Omental fat pad (tissue), 3 donors: ENCODE measurements at regions not wholly inside any gene's neighbourhood (a gene's known extent, or its start where the extent isn't known, plus 50 kb on each side); places are given as distances from the start of the nearest gene placed in this dataset.

Experiments
- ATAC-seq: fragments of 150-250 bp; one replicate; pipeline ENCODE4 v1.9.1; 2016; ENCODE audit warnings: mild to moderate bottlenecking, moderate library complexity; ENCODE audit not compliant: low FRiP score
- DNase-seq: peaks from one replicate; pipeline ENCODE4 v3.0.0-alpha.2; 2019; ENCODE audit warnings: low spot score
- TF ChIP-seq, protein P1 (sequence below), 3 donors: fragments of 450-650 bp; IDR thresholded peaks; one replicate each; pipeline ENCODE4 v1.5.1; 2016 to 2017; ENCODE audit warnings: antibody characterized with exemption in 3 of 3, mild to moderate bottlenecking in 3 of 3, moderate library complexity in 2 of 3

DNA sequence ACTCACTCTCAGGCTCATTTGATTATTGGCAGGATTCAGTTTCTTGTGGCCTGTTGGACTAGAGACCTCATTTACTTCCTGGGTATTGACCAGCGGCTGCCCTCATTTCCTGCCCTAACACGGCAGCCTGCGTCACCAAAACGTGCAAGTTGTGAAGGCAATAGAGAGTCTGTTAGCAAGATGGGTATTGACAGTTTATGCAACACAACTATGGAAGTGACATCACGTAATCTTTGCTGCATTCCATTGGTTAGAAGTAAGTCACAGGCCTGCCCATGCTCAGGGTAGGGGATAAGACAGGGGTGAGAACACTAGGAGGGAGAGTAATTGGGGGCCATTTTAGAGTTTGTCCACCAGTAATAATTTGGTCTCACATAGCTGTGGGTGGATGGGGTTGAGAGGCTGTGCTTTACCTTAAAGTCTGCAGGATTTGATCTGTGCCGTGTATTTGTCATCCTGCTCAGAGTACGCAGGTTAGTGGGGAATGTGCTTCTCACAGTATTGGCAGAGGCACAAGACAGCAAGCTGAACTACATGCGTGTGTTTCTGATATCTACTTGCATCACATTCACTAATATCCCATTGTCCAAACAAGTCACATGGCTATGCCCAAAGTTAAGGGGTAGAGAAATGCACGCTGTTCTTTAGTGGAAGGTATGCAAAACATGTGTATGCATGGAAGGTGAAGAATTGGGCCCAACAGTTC lies 83.3 kb downstream of the EDEM1 start:
- ATAC-seq (no peak), DNase-seq (no peak)
- TF ChIP-seq, protein P1, sequence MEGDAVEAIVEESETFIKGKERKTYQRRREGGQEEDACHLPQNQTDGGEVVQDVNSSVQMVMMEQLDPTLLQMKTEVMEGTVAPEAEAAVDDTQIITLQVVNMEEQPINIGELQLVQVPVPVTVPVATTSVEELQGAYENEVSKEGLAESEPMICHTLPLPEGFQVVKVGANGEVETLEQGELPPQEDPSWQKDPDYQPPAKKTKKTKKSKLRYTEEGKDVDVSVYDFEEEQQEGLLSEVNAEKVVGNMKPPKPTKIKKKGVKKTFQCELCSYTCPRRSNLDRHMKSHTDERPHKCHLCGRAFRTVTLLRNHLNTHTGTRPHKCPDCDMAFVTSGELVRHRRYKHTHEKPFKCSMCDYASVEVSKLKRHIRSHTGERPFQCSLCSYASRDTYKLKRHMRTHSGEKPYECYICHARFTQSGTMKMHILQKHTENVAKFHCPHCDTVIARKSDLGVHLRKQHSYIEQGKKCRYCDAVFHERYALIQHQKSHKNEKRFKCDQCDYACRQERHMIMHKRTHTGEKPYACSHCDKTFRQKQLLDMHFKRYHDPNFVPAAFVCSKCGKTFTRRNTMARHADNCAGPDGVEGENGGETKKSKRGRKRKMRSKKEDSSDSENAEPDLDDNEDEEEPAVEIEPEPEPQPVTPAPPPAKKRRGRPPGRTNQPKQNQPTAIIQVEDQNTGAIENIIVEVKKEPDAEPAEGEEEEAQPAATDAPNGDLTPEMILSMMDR (IDR thresholded peaks at IDR 0.05), result no peak

DNA sequence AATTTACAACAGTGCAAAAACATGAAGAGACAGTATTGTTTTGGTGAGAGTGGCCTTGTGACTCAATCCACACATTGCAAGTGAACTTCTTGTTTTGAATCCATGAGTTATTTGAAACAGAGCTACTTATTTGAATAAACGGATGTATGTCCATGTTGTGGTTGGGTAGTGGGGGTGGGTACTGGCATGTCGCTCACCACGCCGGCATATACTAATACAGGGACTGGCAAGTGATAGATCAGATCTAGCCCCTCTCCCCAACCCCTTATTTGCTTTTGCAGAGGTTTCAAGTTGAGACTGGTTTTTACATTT lies 83.8 kb downstream of the EDEM1 start:
- TF ChIP-seq, protein P1 (IDR thresholded peaks at IDR 0.05), result no peak
- ATAC-seq, result no peak
- DNase-seq, result no peak

DNA sequence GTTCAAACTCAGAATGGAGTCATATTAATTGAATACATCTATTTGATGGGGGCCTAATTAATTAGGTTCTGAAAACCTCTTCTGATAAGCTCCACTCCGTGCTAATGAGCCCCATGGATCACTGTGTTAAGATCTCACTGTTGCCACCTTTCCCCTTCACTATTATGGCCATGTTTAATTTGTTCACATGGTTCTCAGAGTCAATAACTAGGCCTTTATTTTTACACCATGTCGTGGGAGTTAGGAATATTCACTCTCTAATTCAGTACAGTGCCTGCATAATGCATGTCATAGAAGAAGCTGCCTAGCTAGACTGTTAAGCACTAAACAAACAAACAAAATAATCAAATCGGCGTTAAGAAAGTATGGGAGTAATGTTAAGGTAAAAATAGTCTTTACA lies 84.9 kb downstream of the EDEM1 start:
- ATAC-seq (no peak), DNase-seq (no peak)
- TF ChIP-seq, protein P1 (IDR thresholded peaks at IDR 0.05), result no peak

DNA sequence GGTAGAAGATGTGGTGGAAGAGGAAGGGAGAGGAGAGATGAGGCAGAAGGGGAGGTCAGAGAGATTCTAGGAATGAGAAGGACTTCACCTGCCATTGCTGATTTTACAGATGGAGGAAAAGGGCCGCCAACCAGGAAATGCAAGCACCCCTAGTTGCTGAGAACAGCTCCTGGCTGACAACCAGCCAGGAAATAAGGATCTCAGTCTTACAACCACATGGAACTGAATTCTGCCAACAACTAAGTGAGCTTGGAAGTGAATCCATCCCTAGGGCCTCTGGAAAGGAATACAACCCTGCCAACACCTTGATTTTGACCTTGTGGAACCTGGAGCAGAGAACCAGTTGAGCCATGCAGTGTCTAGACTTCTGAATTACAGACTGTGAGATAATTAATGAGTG lies 86.6 kb downstream of the EDEM1 start:
- DNase-seq (no peak), ATAC-seq (no peak)
- TF ChIP-seq, protein P1 (IDR thresholded peaks at IDR 0.05), result no peak

DNA sequence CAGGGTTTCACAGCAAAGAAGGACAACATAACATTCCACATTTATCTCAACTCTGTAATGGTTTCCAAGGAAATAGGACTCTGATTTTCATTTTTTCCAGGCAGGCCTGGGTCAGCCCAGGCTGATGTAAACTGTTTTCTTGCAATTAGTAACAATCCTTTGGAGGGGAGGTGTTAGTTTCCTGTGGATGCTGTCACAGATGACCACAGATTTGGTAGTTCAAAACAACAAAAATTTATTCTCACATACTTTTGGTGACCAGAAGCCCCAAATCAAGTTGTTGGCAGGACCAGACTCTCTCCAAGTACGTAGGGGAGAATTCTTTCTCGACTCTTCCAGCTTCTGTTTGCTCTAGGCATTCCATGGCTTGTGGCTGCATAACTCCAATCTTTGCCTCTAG lies 88.0 kb downstream of the EDEM1 start:
- no peak for DNase-seq
- TF ChIP-seq, protein P1 (IDR thresholded peaks at IDR 0.05), result no peak
- no peak for ATAC-seq

DNA sequence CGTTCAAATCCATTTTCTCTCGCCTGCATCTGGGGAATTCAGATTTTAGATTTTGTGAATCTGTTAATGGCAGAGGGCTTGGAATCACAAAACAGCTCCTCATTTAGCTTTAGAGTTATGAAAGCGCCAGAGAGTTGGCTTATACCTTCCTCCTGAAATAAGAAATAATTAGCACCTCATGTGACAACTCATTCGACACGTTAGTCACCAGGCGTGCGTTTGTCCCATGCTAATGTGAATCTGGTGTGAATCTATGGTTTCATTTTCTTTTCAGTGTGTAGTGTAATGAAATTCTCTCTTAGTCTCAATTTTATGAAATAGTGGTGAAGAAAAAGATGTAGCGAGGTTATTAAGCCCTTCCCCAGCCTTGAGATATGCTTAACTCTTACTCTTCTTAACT lies 89.4 kb downstream of the EDEM1 start:
- no peak for ATAC-seq
- TF ChIP-seq, protein P1 (IDR thresholded peaks at IDR 0.05), result no peak
- no peak for DNase-seq

DNA sequence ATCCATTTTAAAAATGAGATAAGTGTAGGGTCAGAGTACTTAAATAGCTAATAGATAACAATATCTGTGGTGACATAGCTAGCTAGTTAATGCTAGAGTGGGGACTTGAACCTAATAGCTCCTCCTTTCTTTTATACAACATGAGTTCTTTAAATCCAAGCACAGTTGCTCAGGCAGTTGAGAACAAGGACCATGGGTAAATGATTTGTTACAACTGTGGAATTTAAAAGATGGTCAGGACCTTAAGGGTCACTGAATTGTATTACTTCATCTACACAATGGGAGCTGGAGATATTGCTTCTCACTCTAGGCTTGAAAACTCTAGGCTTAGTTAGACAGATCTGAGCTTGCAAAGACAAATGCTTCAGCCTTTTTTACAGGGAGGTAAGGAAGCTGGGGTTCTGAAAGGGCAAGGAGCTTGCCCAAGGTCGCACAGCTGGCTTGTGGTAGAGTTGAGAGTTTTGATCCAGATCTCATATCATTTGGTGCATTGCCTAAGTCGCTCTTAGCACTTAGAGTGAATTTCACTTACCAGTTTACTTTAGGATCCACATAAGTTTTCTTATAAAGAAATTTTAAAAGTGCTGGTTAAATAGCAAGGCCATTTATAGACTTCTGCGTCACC lies 90.2 kb downstream of the EDEM1 start:
- TF ChIP-seq, protein P1 (IDR thresholded peaks at IDR 0.05), result no peak
- ATAC-seq (no peak), DNase-seq (no peak)
